Stimulated activated CD4-positive, alpha-beta T cell treated with anti-CD3 and anti-CD28 coated beads, TNF-alpha, amount 100 ng/mL, for 4 hours (primary cell): ENCODE measurements at regions not wholly inside any gene's neighbourhood (a gene's known extent, or its start where the extent isn't known, plus 50 kb on each side); places are given as distances from the start of the nearest gene placed in this dataset.

Source experiments
- DNase-seq, 3 experiments: peaks; one replicate each; pipeline ENCODE4 v3.0.0-alpha.2; 2020; ENCODE audit warnings: low read depth in 3 of 3

DNA sequence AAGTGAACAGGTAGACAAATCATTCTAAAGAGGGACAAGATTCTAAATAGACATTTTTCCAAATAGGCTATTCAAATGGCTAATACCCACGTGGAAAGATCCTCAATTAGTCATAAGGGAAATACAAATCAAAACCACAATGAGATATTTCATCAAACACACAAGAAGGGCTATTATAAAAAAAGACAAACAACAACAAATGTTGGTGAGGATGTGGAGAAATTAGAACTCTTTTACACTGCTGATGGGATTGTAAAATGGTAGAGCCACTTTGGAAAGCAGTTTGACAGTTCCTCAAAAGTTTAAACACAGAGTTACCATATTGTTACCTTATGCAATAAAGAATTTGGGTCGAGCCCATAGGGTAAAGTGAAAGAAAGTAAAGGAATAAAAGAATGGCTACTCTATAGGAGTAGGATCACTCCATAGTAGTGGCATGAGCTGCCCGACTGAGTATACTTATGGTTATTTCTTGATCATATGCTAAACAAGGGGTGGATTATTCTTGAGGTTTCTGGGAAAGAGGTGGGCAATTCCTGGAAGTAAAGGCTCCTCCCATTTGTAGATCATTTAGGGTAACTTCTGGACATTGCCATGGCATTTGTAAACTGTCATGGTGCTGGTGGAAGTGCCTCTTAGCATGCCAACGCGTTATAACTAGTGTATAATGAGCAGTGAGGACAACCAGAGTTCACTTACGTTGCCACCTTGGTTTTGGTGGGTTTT is 58.9 kb upstream of the FAM9C start:
- DNase-seq = no peak

DNA sequence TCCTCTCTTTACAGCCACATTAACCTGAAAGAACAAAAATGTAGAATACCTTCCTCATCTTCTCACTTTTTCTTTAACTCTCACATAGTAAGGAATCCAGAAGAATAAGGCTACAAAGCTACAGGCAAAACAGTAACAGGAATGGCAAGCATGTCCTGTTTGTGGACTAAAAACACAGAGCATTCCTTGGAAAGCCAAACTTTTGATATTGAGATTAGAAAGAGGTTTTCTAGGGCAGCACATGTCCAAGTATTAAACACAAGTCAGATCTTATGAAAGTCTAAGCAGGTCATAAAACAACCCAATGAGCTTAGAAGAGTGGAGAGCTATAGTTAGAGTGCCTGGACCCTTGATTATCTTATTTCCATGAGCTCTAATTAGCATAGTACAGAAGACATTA is 58.2 kb upstream of the FAM9C start:
- no peak for DNase-seq

DNA sequence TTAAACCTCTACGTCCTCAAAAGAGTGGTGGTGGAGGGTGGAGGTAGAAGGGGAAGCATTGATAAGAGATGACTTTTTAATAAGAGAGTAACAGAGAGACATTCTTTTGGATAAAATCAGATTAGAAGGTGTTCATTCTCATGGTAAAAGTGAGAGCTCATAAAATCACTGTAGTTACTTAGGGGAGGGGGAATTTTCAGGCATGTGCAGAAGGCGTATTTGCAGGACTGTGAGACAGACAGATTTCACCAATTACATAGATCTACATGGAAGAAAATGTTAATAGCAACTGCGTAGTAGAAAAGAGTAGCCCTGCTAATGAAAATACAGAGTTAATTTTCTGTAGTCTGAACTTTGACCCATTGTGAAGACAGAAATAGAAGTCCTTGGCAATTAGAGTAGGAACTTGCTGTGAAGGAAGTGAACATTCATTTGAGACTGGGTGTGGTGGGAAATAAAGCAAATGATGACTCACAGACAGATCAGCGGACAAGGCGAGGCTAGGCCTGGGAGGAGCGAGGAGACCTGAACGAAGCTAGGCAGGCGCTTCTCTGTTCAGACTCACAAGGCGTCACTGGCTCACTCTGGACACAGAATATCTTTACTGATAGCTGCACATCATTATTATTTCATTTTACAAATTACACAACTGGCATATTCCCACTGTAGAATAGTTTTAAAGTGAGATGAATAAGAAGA is 57.2 kb upstream of the FAM9C start:
- no peak for DNase-seq

DNA sequence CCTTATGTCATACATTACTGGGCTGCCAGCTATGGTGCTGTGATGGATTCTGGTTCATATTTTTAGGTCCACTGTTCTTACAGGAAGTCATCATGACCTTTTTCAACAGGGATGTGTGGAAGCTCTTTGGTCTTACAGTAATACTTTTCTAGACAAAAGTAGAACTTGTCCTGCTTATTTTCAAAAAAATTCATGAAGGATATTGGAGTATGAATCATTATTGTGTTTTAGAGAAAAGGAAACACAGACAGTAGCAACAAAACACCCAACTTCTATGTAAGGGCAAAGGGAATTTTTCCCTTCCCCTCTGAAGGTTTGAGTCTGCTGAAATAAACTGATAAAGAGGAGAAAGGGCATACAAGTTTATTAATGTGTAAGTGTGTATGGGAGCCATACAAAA is 54.7 kb upstream of the FAM9C start:
- DNase-seq = no peak

DNA sequence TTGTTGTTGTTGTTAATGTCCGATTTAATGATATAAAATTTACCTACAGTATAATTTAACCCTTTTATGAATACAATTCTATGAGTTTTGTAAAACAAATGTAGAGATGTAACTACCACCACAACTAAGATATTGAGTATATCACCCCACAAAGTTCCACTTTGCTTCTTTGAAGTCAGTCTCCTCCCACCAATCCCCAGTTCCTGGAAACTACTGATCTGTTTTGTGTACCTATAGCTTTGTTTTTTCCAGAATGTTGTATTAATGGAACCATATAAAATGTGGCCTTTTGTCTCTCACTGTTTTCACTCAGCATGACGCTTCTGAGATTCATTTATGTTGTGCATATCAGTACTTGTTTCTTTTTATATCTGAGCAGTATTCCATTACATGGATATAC is 52.3 kb upstream of the FAM9C start:
- no peak for DNase-seq

DNA sequence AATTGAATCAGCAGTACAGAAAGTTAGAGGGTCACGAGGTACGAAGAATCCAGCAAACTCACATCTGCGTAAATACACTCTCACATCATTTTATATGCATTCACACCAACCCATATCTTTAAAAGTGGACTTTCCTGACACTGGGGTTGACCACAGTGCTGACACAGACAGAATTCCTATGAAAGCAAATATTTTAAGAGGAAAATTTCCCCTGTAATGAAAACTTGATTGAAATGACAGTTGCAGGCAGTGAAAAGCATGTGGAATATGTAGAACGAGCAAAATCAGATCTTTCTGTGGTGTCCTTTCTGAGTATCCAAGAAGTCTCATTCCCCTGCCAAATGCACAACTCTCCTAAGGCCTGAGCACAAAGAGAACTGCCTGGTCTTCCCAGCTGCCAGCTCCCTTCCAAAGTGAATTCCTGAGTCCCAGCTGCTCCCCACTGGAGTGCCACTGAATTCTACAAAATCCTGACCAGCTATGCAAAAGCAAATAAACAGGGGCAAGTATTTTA is 50.5 kb upstream of the FAM9C start:
- DNase-seq = no peak

DNA sequence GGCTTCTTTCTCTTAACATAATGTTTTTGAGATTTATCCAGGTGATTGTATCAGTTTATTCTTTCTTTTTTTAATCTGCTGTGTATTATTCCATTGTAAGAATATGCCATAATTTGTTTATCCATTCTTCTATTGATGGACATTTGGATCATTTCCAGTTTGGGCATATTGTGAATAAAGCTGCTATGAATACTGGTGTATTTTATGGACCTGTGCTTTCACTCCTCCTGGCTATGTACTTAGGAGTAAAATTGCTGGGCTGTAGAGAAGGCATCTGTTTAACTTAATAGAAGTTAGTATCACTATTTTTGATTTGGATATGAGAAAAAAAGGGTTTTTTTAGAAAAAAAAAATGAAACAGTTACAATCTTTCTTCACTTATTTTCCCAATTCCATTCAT is 50.0 kb upstream of the FAM9C start:
- DNase-seq = no peak
